ENCODE measurements at regions not wholly inside any gene's neighbourhood (a gene's known extent, or its start where the extent isn't known, plus 50 kb on each side); places are given as distances from the start of the nearest gene placed in this dataset.

DNA sequence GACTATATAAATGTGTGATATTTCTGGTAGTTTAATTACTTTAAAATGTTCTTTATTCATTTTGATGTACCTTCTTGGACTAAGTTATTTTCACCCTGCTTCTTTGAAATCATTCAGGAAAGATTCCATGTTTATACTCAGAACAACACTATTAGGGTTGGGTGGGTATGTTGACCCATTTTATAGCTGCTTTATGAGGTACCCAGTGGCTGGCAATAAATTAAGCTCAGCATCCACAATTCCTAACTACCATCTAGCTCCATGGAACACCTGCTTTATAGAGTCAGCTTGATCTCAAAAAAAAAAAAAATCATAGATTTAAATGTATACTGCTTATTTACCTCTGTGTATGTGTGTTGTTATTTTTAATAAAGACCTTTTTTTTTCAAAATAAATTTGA lies 78.9 kb upstream of the ZNF91 start:
- no peak for ATAC-seq
- in situ Hi-C loops (cut with MboI) = no loop called here
- POLR2A ChIA-PET = no interaction called here
- TF ChIP-seq, protein P1, sequence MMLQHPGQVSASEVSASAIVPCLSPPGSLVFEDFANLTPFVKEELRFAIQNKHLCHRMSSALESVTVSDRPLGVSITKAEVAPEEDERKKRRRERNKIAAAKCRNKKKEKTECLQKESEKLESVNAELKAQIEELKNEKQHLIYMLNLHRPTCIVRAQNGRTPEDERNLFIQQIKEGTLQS (IDR thresholded peaks at IDR 0.05) = no peak
- TF ChIP-seq, protein P1 (CRISPR knock-in tag; conservative IDR thresholded peaks at IDR 0.05) = no peak
- TF ChIP-seq GATAD2A (IDR thresholded peaks at IDR 0.05) (no peak), RFX1 (IDR thresholded peaks at IDR 0.05) (no peak), SMAD3 (CRISPR knock-in tag; conservative IDR thresholded peaks at IDR 0.05) (no peak), ZNF780A (CRISPR knock-in tag; IDR thresholded peaks at IDR 0.05) (no peak), PKNOX1 (IDR thresholded peaks at IDR 0.05) (no peak), CHD4 (IDR thresholded peaks at IDR 0.05; ENCODE audit: insufficient read depth, insufficient replicate concordance, low read depth, low read length, poor library complexity, severe bottlenecking) (no peak), SAFB2 (IDR thresholded peaks at IDR 0.05; ENCODE audit: borderline replicate concordance, low read depth, low read length, severe bottlenecking) (no peak), MLX (CRISPR knock-in tag; conservative IDR thresholded peaks at IDR 0.05) (no peak), USF2 (CRISPR knock-in tag; IDR thresholded peaks at IDR 0.05) (no peak), HNRNPH1 (optimal IDR thresholded peaks at IDR 0.05; ENCODE audit: low read depth, low read length) (no peak), NFE2L1 (tag; IDR thresholded peaks at IDR 0.05; ENCODE audit: borderline replicate concordance, low read depth) (no peak)
- TF ChIP-seq, protein P2, sequence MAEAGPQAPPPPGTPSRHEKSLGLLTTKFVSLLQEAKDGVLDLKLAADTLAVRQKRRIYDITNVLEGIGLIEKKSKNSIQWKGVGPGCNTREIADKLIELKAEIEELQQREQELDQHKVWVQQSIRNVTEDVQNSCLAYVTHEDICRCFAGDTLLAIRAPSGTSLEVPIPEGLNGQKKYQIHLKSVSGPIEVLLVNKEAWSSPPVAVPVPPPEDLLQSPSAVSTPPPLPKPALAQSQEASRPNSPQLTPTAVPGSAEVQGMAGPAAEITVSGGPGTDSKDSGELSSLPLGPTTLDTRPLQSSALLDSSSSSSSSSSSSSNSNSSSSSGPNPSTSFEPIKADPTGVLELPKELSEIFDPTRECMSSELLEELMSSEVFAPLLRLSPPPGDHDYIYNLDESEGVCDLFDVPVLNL (CRISPR knock-in tag; IDR thresholded peaks at IDR 0.05; ENCODE audit: low read depth) = no peak

More for the DNA sequence above, 78.9 kb upstream of the ZNF91 start:
- Histone ChIP-seq H4K20me1 (replicated peaks; ENCODE audit: control insufficient read depth, insufficient read depth, low read length) (no peaks in the 10 kb centered on the region), H3K9ac (ENCODE audit: insufficient read depth in 1 of 2, low read depth in 2 of 2, low read length in 2 of 2) (no peak overlapping the region), H3K9me1 (ENCODE audit: control insufficient read depth, insufficient read depth, low read length) (no peaks in the 10 kb centered on the region), H3K9me3 (replicated peaks; ENCODE audit: control insufficient read depth, insufficient read depth, low read depth, low read length) (no peaks in the 10 kb centered on the region), H3K27me3 (ENCODE audit: control insufficient read depth in 2 of 2, insufficient read depth in 2 of 2, low read length in 2 of 2) (no peaks in the 10 kb centered on the region), H3K4me1 (replicated peaks in 1 of 2; ENCODE audit: control insufficient read depth in 2 of 2, insufficient read depth in 2 of 2, low read length in 2 of 2) (no peaks in the 10 kb centered on the region), H3K4me3 (no peak overlapping the region), H2AFZ (ENCODE audit: low read depth, low read length) (no peak overlapping the region), H3K79me2 (ENCODE audit: control insufficient read depth, insufficient read depth, low read length) (no peaks in the 10 kb centered on the region), H3K36me3 (ENCODE audit: control insufficient read depth, insufficient read depth, low read length) (no peaks in the 10 kb centered on the region), H3K4me2 (ENCODE audit: insufficient read depth, low read length) (no peak overlapping the region), H3K27ac (ENCODE audit: extremely low read depth, low read depth, low read length) (no peak overlapping the region)
- CTCF ChIA-PET (ENCODE audit: low intra/inter-chr PET ratio) = no interaction called here
- BruUV-seq (replicated peaks) = no TSS peak
- no peak for FAIRE-seq
- DNase-seq (ENCODE audit: extremely low read depth in 1 of 4, low spot score in 3 of 4) = no peak
- intact Hi-C loops (cut with micrococcal nuclease) = no loop called here
